ENCODE measurements at regions not wholly inside any gene's neighbourhood (a gene's known extent, or its start where the extent isn't known, plus 50 kb on each side); places are given as distances from the start of the nearest gene placed in this dataset.

DNA sequence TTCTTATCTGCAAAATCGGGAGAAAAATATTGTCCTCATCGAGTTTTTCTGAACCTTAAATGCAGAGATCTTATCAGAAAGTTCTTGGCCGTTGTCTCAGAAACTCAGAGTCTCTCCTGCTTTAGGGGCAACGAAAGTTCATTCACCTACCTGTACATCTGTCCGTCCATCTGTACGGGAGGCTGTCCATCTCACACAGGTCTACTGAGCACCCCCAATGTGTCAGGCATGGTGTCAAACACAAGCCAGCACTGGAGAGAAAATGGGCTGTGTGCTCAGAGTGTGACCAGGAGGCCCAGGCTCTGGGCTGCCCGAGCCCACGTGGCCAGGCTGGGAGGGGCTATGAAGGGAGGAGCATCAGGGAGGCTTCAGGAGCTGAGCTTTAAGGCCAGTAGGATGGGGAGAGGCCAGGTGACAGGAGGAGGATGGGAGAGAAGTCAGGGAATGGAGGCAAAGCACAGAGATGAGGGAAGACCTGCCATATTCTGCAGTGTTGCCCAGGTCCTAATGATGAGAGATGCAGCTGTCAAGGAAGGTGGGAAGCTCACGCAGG is 62.4 kb upstream of the MYEOV start:
- no peak for TF ChIP-seq CTCF (IDR thresholded peaks at IDR 0.05)
- no peak for TF ChIP-seq EZH2 (IDR thresholded peaks at IDR 0.05)
